ENCODE measurements at regions not wholly inside any gene's neighbourhood (a gene's known extent, or its start where the extent isn't known, plus 50 kb on each side); places are given as distances from the start of the nearest gene placed in this dataset.
"Not testable (repeated sequence)": the region's sequence is repeated elsewhere in the genome, so short reads cannot be mapped to it uniquely, and the experiment has no call there.

DNA sequence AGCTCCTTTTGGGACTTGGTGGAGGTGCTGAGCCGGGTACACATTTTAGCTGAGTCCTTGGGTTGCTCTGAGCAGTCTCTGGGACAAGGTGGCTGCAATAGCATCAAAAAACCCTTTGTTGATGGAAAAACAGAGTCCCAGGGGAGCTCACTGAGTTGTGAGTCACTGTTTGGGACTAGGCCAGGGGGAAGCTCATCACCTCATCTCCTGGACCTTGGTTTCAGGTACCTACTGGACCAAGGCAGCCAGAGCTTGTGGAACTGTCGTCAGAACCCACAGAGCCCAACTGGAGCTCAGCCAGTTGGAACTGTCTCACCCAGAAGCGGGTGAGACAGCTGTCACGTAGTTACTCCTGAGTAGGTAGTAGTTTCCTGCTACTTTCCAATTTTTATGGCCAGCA lies 146.7 kb downstream of the HLX start:
- no peak for DNase-seq (ENCODE audit: low read depth in 2 of 2)

DNA sequence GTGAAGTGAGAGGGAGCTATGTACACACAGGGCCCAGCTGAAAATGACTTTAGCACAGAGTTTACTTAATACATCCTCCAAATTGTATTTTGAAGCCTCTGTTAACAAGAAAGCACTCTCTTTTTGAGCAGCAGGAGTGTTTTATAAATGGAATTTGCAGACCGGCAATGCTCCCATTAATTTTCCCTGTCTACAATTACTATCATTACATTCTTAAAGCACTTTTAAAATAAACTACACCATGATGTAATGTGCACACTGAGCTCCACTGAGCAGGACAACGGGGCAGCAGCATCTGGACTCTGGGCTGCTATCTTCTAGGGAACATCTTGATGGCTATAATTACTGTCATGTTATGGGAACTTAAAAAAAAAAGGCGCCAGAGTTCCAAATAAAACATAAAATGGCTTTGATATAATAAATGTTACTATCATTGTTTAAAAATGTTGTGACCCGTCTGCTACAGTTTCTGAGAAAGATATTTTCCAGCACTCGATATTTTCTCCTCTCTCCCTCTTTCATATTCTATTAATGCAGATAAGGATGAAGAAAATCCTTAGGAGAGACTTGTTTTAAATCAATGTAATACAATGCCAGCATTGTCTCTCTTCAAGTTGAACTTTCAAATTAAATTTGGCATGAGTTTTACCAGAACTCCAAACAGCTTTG lies 150.9 kb downstream of the HLX start:
- no peak for DNase-seq (ENCODE audit: low read depth in 2 of 2)

DNA sequence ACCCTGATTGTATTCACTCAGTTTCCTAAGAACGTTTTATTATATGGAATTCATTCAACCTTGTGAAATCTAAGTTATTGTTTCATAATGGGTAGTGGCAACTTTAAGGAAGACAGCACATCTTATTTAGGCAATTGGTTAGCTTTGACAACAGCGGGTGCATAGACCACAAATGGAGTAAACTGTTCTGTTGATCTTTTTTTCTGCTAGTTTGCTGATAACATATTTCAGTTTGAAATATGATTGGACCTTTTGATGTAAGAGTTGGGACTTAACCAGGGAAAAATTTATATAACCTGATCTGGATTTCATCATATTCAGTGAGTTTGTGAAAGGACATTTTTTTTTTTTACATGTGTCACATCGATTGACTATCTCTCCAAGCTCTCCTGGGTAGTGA lies 151.7 kb downstream of the HLX start:
- DNase-seq (ENCODE audit: low read depth in 2 of 2) = no peak

DNA sequence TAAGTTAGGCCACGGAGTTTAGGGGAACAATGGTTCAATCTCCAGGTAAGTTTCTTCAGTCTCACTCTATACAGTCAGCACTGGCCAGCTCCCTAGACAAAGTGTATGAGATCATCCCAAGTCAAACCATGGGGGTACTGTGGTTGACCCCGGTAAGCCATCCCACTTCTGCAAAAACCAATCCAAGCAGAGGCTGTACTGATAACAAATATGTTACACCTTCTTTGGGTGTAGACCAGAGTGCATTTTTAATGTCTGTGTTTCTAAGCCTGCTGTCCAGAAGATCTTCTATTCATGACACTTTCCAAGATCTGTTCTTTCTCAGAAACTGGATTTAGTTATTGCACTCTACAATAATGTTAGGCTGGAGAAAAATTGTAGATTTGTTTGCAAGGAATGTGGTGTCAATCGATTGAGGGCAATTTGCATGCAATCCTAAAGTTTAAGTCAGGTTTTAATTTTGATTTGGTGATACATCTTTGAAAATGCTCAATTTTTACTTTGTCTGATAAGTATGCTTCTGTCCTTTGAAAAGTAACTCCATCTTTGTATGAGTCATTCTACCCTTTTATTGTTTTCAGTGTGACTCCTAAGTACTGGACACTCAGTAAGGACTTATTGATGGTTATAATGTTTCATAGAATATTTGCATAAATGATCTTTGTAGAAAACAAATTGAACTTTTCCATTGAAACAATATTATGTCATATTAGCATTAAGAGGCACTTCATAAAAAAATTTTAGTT lies 152.4 kb downstream of the HLX start:
- no peak for DNase-seq (ENCODE audit: low read depth in 2 of 2)

DNA sequence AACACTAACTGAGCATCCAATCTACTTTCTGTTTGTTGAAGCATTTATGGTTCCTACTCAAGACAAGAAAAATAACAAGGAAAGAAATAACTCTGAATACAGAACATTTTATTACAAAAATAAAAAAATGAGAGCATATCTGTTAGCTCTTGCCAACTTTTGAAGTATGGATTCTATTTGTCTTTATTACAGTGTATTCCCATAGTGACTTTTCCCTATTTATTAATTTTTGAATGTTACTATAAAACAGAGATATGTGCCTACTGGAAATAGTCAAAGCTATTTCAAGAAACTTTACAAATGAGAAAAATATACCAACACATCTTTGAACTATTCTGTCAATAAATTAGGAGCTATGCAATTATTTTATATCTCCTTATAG lies 153.0 kb downstream of the HLX start:
- DNase-seq (ENCODE audit: low read depth in 2 of 2) = no peak

DNA sequence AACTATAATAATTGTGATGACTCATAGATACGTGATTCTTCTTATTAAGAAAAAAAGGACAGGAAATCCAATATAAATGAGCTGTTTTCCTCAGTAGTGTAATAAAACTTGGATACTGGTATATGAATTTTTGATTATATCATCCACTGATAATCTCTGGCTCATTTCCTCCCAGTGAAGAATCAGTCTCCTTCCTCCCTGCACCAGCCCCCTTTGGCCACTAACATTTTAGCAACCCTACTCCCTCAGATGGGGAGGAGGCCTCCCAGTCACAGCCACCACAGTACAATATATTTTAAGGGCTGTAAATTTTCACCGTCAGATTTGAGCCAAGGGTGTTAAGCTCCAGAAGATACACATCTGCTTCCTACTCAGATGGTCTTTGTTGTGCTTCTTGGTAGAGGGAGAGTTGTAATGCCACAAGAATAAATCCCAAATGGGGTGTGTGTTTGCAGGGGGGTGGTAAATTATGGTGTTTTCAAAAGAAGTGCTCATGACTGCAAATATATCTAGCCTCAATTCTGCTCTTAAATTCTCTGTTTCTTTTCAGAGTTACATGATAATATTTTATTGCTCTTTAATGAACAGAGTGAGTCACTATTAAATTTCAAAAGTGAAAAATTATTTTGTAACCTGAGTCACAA lies 153.5 kb downstream of the HLX start:
- no peak for DNase-seq (ENCODE audit: low read depth in 2 of 2)

DNA sequence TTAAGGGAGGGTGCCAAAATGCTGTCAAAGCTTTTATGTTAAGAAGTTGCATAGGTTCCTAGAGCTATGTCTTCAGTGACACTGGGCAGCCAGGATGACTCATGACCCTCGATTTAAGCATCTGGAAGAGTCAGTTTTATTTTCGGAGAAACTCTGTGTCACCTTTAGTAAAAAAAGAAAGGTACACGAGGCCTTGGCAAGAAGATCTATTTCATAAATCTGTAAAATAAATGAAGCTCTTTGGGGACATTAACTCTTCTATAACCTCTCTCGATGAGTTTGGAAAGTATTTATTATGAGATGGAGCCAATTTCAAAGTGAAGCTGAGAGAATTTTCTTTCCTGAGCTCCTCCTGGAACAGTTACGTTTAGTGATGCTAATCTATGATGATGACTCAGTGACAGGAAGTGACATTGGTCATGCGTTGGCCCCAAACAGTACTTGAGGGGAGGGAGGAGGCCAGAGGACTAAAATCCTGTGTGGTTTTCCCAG lies 156.5 kb downstream of the HLX start:
- DNase-seq (ENCODE audit: low read depth in 2 of 2) = no peak

DNA sequence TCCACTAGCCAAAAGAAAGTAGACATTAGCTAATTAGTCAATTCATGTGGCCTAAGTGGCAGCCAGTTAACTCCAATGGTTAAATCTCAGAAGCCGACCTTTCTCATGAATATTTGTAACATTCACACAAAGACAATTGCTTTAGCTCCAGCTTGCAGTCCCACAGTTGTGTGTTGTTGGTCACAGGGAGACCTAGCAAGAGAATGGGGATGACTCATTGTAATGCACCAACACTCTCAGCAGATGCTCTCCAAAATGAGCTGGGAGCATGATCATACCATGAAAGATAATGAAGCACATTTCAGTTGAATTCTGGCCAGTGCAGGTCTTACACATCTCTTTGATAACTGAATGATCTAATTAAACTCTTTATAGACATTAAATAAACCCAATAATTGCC lies 160.4 kb downstream of the HLX start:
- no peak for DNase-seq (ENCODE audit: low read depth in 2 of 2)

DNA sequence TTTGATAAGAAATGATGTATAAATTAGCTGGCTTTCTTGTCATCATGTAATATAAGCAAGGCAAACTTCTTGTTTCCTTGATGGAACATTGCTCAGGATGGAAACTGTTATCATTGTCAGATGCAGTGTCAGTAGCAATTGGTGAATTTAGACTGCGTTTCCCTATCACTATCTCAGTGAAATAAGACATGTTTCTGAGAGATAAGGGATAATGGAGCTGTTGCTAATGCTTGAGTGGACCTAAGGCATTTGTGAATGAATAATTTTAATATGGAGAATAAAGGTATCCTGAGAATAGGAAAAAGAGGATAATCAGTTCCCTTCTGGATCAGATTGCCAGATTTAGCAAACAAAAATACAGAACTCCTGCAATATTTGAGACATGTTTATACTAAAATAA lies 160.9 kb downstream of the HLX start:
- DNase-seq (ENCODE audit: low read depth in 2 of 2) = no peak

DNA sequence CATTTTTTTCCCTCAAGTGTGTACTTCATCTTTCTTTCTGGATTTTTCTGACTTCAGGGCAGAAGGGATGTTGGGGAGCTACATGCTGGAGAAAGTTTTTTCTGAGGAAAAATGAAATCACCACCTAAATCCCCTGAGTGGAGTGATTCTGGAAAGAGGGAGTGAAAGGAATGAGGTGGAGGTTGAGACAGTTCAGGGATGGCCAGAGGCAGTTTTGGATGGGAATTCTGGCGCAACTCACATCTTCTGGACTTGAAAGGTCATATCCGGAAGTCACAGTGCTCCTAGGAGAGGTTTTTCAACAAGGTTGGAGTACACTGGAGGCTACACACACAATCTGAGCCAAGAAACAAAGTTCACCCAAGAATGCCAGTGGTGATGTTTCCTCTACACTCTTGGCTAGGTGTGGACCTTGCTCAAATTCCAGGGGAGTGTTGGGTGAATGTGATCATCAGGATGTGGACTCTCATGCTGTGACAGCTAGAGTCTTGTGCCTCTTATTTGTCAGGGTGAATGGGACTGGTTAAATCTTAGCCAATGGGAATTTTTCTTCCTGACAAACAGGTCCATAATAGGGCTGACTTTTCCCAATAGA lies 161.5 kb downstream of the HLX start:
- no peak for DNase-seq (ENCODE audit: low read depth in 2 of 2)

DNA sequence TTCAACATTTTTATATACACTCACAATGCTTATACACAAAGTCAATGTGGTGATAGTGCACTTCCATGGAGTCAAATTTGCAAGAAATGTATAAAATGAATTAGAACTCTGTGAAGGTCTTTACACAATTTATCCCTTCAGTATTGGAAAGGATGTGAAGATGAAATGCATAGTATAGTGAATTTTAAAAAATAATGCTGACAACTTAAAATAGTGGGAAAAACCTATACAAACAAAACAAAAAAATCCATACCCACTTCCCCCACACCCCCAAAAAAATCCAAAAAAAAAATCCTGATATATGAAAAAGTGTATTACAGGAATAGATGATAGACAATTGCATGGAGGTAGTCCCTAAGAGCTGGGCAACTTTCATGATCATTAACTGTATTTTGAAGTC lies 165.3 kb downstream of the HLX start:
- no peak for DNase-seq (ENCODE audit: low read depth in 2 of 2)

DNA sequence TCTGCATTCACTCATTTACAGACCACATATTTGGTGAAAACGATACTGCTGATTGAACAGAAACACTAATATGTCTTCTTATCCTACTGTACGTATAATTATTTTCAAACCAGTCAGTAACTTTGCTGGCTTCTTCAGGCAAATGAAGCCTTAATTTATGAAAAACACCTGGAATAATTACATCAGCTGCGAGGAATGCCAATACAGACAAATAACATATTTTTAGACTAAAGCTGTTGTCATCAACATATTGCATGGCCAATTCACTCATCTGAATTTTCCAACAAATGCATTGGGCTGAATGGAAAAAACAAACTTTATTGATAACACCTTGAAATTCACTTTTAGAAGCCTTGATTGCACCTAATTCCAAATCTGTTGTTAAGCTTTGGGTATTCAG lies 165.9 kb downstream of the HLX start:
- DNase-seq (ENCODE audit: low read depth in 2 of 2) = no peak

DNA sequence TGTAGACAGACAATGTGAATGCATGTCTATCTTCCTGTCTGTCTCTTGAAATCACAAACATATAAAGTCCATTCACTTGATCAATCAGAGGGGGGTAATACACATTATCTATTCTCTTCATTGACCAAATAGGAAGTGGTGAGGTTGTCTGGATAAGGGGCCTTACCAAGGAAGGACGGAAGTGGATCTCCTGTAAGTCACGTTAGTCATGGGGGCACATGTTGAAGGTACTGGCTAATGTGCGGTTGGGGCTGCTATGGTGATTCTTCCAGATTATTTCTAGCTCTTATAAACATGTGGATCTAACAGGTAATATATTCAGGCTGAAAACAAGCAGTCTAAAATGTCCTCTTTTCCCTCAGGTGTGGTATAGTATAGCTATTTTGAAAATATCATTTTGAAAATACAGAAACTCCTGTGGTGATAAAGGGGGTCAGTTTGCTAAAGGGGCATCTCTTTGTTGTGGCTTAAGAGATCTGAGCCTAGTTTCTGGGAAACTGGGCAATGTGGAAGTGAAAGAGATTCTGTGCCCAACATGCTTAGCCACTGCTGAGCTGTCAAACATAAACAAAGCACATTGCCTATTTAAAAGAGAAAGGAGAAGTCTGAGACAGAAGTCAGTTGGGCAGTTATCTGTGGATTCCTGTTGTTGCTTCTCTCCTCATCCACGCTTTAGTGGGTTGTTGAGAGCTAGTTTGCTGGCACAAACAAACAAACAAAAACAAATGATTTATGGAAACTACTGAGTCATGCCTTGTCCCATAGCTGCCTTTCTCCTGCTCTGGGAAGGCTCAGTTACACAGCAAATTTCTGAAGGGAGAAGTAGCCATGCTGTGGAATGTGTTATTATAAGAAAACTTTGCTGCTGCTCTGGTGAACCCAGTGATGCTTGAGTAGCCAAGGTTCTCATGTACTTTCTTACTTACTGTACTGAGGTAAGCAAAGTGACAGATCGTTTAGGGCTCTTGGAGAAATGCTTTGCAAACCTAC lies 166.9 kb downstream of the HLX start:
- DNase-seq (ENCODE audit: low read depth in 2 of 2) = no peak

DNA sequence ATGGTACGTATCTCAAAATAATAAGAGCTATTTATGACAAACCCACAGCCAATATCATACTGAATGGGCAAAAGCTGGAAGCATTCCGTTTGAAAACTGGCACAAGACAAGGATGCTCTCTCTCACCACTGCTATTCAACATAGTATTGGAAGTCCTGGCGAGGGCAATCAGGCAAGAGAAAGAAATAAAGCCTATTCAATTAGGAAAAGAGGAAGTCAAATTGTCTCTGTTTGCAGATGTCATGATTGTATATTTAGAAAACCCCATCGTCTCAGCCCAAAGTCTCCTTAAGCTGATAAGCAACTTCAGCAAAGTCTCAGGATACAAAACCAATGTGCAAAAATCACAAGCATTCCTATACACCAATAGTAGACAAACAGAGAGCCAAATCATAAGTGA lies 172.1 kb downstream of the HLX start:
- DNase-seq (ENCODE audit: low read depth in 2 of 2) = not testable (repeated sequence)

DNA sequence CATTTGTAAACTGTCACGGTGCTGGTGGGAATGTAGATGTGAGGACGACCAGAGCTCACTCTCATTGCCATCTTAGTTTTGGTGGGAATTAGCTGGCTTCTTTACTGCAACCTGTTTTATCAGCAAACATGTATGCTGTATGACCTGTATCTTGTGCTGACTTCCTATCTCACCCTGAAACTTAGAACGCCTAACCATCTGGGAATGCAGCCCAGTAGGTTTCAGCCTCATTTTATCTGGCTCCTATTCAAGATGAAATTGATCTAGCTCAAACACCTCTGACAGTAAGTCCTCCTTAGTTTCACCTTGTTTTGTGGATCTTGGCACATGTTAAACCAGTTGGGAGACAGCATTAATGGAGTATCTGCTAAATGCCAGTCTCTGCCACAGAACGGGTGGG lies 174.6 kb downstream of the HLX start:
- DNase-seq (ENCODE audit: low read depth in 2 of 2) = no peak

DNA sequence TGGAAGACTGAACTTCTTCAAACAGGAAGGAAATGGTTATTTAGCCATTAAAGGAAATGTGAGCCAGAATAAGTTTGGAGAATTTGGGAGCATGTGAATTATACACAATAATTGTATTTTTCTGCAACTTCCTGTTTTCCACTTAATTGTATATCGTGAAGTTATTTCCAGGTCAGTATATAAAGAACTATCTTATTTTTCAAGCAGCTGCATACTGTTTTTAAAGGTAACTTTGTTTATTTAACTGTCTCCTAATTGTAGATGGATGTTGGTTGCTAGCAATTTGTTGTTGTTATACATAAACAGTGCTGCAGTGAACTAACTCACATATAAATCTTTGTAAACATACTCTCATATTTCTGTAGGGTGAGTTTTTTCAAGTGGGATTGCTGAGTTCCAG lies 180.3 kb downstream of the HLX start:
- no peak for DNase-seq (ENCODE audit: low read depth in 2 of 2)

DNA sequence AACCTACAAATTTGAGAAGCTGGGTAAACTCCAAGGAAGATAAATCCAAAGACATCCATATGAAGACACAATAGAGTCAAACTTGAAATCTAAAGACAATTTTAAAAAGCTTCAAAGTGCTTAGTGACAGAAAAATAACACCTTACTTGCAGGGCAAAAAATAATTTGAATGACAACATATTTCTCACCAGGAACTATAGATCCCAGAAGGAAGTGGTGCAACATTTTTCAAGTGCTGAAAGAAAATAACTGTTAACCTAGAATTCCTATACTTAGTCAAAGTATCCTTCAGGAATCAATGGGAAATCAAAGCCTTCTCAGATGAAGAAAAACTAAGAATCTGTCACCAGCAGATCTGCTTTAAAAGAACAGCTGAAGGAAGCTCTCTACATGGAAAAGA lies 184.4 kb downstream of the HLX start:
- DNase-seq (ENCODE audit: low read depth in 2 of 2) = no peak

DNA sequence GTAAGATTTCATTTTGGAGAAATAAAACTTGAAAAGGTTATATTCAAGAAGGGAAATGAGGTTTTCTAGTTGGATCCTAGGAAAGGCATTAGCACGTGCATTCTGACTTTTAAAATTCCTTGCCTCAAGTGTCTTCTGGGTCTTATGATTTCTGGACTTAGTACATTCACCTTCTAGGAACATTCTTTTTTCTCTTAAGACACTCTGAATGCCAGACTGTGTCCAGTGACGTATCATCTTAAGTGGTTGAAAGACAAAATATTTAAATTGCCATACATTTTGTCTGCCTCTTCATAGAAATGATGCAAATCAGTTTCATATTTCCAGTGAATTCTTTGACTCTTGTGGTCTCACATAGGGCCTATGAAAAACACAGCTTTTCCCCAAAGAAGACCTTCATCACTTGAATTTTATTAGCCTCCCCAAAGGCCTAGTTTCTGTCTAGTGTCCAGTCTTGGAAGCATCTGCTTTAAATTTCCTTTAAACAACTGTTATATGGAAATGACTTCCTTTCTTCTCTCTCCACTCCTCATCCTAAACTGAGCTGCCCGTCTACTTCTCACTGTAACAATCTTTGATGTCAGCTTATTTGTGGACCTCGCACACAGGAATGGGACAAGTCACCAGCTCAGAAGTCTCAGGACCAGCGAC lies 187.2 kb downstream of the HLX start:
- no peak for DNase-seq (ENCODE audit: low read depth in 2 of 2)

DNA sequence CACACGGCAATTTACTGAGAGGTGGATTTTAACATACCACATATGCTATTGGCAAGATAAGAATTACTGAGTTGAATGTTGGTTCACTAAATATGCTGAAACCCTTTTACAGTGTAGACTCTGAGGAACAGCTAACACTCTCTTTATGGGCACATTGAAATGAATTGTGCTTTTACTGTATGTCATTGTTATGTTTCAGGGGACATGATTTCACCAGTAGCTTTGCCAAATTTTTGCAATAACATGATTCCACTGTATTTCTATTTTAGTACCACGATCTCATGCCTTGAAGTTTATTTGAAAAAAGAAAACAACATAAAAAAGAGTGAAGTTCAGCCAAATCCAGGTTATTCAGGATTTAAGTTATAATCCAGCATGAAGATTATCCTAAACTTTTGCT lies 188.5 kb downstream of the HLX start:
- DNase-seq (ENCODE audit: low read depth in 2 of 2) = no peak

DNA sequence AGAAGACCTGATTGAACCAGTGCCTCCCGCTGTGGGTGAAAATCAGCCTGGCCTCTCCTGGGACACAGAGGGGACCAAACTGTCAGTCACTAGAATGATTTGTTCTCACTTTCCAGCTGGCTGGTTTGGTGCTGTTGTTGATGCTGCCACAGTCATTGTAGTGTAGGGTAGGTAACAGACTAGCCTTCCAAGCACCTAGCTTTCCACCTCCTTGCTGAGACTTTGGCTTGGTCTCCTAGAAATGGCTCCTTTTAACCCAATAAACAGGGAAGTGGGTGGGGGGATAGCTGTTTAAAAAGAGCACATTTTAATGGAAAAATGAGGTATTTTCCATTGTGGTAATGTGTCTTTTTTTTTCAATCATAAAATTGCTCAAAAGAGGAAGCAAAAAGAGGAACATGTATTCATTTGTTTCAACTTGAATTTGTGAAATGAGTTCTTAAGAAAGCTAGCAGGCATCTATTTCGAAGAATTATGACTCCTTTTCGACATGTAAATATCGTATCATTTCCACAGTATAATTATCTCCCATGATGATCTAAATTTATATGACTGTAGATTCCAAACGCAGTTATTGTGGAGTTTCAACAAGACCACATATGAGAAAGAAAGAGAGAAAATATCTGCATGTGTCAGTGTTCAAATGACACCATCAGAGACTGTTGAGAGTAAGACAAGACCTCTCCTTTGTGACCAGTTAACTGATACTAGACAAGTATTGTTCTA lies 190.1 kb downstream of the HLX start:
- DNase-seq (ENCODE audit: low read depth in 2 of 2) = no peak

Measured in fibroblast of skin of left quadriceps (primary cell).